Fibroblast of lung (primary cell): ENCODE measurements at regions not wholly inside any gene's neighbourhood (a gene's known extent, or its start where the extent isn't known, plus 50 kb on each side); places are given as distances from the start of the nearest gene placed in this dataset.

ENCODE experiments used
- DNase-seq, 2 donors: peaks; one replicate each; pipeline versions ENCODE4 v3.0.0 to v3.0.0-alpha.2; 2010; ENCODE audit warnings: low read depth in 2 of 2
- H2AFZ ChIP-seq: 2 replicates; pipeline ENCODE4 v1.5.1; 2012; ENCODE audit warnings: low read length, control low read depth, inconsistent platforms
- H3K27ac ChIP-seq: 2 replicates; pipeline ENCODE4 v1.5.1; 2011; ENCODE audit warnings: low read length, control low read depth; ENCODE audit not compliant: insufficient read depth
- H3K27me3 ChIP-seq: 2 replicates; pipeline ENCODE4 v1.5.1; 2011; ENCODE audit warnings: mild to moderate bottlenecking, low read length; ENCODE audit not compliant: control insufficient read depth, insufficient read depth
- H3K36me3 ChIP-seq: 2 replicates; pipeline ENCODE4 v1.5.1; 2011; ENCODE audit warnings: low read length; ENCODE audit not compliant: control insufficient read depth, insufficient read depth
- H3K4me1 ChIP-seq: 2 replicates; pipeline ENCODE4 v1.5.1; 2011; ENCODE audit warnings: low read length; ENCODE audit not compliant: control insufficient read depth, insufficient read depth; ENCODE audit errors: extremely low read depth
- H3K4me2 ChIP-seq: 2 replicates; pipeline ENCODE4 v1.5.1; 2011; ENCODE audit warnings: low read length, control low read depth; ENCODE audit not compliant: insufficient read depth; ENCODE audit errors: extremely low read depth
- H3K4me3 ChIP-seq, 4 experiments: fragments of 200-600 bp in 1 of 4; sonication (generic) in 1 of 4; replicated peaks in 1 of 4; 2 replicates each; pipeline ENCODE4 v1.5.1; 2011 to 2016; ENCODE audit warnings: low read length in 4 of 4, low read depth in 3 of 4, mild to moderate bottlenecking in 3 of 4, control low read depth in 2 of 4, inconsistent platforms in 1 of 4, mixed read lengths in 1 of 4; ENCODE audit not compliant: insufficient read depth in 1 of 4; ENCODE audit errors: control extremely low read depth in 1 of 4
- H3K79me2 ChIP-seq: 2 replicates; pipeline ENCODE4 v1.5.1; 2012; ENCODE audit warnings: mild to moderate bottlenecking, low read length, inconsistent platforms; ENCODE audit not compliant: control insufficient read depth, insufficient read depth
- H3K9ac ChIP-seq: 2 replicates; pipeline ENCODE4 v1.5.1; 2011; ENCODE audit warnings: mild to moderate bottlenecking, low read length, control low read depth; ENCODE audit not compliant: insufficient read depth
- H3K9me3 ChIP-seq: 2 replicates; pipeline ENCODE4 v1.5.1; 2012; ENCODE audit warnings: low read depth, low read length; ENCODE audit not compliant: control insufficient read depth, insufficient read depth
- H4K20me1 ChIP-seq: 2 replicates; pipeline ENCODE4 v1.5.1; 2011; ENCODE audit warnings: low read length; ENCODE audit not compliant: control insufficient read depth, insufficient read depth; ENCODE audit errors: extremely low read depth
- EZH2 ChIP-seq: IDR thresholded peaks from 2 replicates; pipeline ENCODE4 v1.5.1; 2012; ENCODE audit warnings: low read length, control low read depth, mild to moderate bottlenecking; ENCODE audit errors: missing control alignments
- TF ChIP-seq, protein P1 (sequence below), 2 donors: IDR thresholded peaks in 1 of 2; conservative IDR thresholded peaks in 1 of 2; 1 replicate in 1 of 2; 2 replicates in 1 of 2; pipeline ENCODE4 v1.5.1; 2011 to 2012; ENCODE audit warnings: low read length in 2 of 2, control low read depth in 1 of 2, inconsistent platforms in 1 of 2, low read depth in 1 of 2, mild to moderate bottlenecking in 1 of 2

DNA sequence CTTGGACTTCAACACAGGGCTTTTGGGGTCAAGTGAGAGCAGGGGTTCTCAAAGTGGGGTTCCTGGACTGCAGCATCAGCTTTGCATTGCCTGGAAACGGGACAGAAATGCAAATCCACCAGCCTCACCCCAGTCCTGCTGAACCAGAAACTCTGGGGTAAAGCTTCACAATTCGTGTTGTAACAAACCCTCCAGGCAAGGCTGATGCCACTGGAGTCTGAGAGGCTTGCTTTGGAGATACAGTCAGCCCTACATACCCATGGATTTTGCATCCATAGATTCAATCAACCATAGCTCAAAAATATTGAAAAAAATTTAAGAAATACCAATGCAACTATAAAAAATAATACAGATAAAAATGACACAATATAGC, 160.4 kb upstream of the ECI2 start:
- no peaks in the 10 kb centered on the region for H3K79me2 ChIP-seq
- no peak overlapping the region for H2AFZ ChIP-seq
- no peak for DNase-seq
- no peaks in the 10 kb centered on the region for H3K4me1 ChIP-seq
- no peaks in the 10 kb centered on the region for H3K9me3 ChIP-seq
- H3K4me3 ChIP-seq, result no peak overlapping the region
- H3K4me2 ChIP-seq, result no peak overlapping the region
- H3K36me3 ChIP-seq, result no peaks in the 10 kb centered on the region
- no peak for TF ChIP-seq EZH2
- TF ChIP-seq, protein P1, sequence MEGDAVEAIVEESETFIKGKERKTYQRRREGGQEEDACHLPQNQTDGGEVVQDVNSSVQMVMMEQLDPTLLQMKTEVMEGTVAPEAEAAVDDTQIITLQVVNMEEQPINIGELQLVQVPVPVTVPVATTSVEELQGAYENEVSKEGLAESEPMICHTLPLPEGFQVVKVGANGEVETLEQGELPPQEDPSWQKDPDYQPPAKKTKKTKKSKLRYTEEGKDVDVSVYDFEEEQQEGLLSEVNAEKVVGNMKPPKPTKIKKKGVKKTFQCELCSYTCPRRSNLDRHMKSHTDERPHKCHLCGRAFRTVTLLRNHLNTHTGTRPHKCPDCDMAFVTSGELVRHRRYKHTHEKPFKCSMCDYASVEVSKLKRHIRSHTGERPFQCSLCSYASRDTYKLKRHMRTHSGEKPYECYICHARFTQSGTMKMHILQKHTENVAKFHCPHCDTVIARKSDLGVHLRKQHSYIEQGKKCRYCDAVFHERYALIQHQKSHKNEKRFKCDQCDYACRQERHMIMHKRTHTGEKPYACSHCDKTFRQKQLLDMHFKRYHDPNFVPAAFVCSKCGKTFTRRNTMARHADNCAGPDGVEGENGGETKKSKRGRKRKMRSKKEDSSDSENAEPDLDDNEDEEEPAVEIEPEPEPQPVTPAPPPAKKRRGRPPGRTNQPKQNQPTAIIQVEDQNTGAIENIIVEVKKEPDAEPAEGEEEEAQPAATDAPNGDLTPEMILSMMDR (conservative IDR thresholded peaks at IDR 0.05 in 1 of 2, IDR thresholded peaks at IDR 0.05 in 1 of 2; ENCODE audit: low read depth in 1 of 2, low read length in 2 of 2), result no peak
- H3K27ac ChIP-seq, result no peak overlapping the region
- no peak overlapping the region for H3K9ac ChIP-seq
- H4K20me1 ChIP-seq, result no peaks in the 10 kb centered on the region
- no peaks in the 10 kb centered on the region for H3K27me3 ChIP-seq

DNA sequence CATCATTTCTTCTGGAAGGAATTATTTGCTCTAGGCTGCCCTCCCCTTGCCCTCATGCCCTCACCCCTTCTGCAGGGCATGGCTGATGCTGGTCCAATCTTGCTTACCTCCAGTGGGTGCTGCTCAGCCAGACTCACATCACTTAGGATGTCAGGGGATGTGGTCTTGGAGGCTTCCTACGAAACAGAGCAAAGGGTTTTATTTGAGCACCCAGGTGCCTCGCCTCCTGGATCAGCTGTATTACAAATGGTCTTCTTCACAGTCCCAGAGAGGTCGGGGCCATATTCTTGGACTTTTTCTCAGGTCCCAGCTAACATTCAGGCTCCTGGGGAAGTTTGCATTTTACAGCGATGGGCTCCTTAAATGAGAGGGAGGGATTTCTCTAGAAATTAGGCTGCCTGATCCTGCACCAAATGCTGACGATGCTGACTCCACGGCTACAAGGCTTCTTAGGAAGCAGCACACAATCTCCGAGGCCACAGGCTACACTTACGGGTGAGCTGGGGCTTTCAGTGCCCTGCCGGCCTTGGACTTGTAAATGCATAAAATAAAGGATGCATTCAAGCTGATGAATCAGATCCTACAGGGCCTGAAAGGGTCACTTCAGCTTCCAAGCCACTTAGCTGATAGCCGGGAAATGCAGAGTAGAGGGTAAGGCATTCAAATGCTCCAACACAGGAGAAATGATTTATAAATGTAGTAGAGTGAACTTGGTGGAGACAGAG, 159.8 kb upstream of the ECI2 start:
- H3K9me3 ChIP-seq, result no peaks in the 10 kb centered on the region
- H4K20me1 ChIP-seq, result no peaks in the 10 kb centered on the region
- H3K36me3 ChIP-seq, result no peaks in the 10 kb centered on the region
- no peaks in the 10 kb centered on the region for H3K4me1 ChIP-seq
- H3K4me2 ChIP-seq, result no peak overlapping the region
- DNase-seq, result no peak
- H3K4me3 ChIP-seq, result no peak overlapping the region
- H3K27ac ChIP-seq, result no peak overlapping the region
- H2AFZ ChIP-seq, result no peak overlapping the region
- H3K27me3 ChIP-seq, result no peaks in the 10 kb centered on the region
- no peaks in the 10 kb centered on the region for H3K79me2 ChIP-seq
- TF ChIP-seq, protein P1 (conservative IDR thresholded peaks at IDR 0.05 in 1 of 2, IDR thresholded peaks at IDR 0.05 in 1 of 2; ENCODE audit: low read depth in 1 of 2, low read length in 2 of 2), result no peak
- TF ChIP-seq EZH2, result no peak
- H3K9ac ChIP-seq, result no peak overlapping the region

DNA sequence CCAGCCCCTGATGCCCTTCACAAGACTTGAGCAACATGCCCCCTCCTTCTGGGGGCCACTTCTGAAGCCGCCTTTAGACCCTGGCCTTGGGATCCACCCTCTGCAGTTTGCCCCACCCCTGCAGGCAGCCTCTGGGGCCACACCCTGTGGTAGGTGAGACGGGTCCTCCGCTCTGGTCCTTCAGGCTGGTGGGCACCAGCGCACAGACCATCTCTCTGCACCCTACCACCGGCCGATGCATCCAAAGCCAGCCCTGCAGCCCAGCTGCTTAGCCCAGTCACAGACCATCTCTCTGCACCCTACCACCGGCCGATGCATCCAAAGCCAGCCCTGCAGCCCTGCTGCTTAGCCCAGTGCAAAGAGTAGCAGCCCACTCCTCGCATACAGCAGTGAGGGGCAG, 159.3 kb upstream of the ECI2 start:
- TF ChIP-seq, protein P1 (conservative IDR thresholded peaks at IDR 0.05 in 1 of 2, IDR thresholded peaks at IDR 0.05 in 1 of 2; ENCODE audit: low read depth in 1 of 2, low read length in 2 of 2), result no peak
- TF ChIP-seq EZH2, result no peak
- no peaks in the 10 kb centered on the region for H3K79me2 ChIP-seq
- no peaks in the 10 kb centered on the region for H4K20me1 ChIP-seq
- H3K4me1 ChIP-seq, result no peaks in the 10 kb centered on the region
- no peak overlapping the region for H3K27ac ChIP-seq
- no peak overlapping the region for H2AFZ ChIP-seq
- H3K9ac ChIP-seq, result no peak overlapping the region
- H3K4me2 ChIP-seq, result no peak overlapping the region
- DNase-seq, result no peak
- H3K4me3 ChIP-seq, result no peak overlapping the region
- H3K9me3 ChIP-seq, result no peaks in the 10 kb centered on the region
- no peaks in the 10 kb centered on the region for H3K27me3 ChIP-seq
- H3K36me3 ChIP-seq, result no peaks in the 10 kb centered on the region
